AG04450 (cell line): ENCODE measurements at regions not wholly inside any gene's neighbourhood (a gene's known extent, or its start where the extent isn't known, plus 50 kb on each side); places are given as distances from the start of the nearest gene placed in this dataset.
A peak's percentile ranks its signal among the peaks of the same experiment; 100 is the strongest.

Source experiments
- CTCF ChIA-PET: fragments of 300-600, 350-600 bp; formaldehyde crosslinking; extraction: SDS; loops from one replicate; lab custom pipeline; 2022; ENCODE audit warnings: antibody characterized with exemption, inconsistent platforms; lab: Charles Lee
- POLR2A ChIA-PET: fragments of 350-600 bp; formaldehyde crosslinking; extraction: SDS; loops from one replicate; lab custom pipeline; 2021; ENCODE audit warnings: antibody characterized with exemption, inconsistent platforms; lab: Yijun Ruan, JAX
- DNase-seq: peaks from one replicate; pipeline ENCODE4 v3.0.0-alpha.2; 2011; ENCODE audit warnings: low read depth, low spot score
- H3K27ac ChIP-seq: one replicate; pipeline ENCODE4 v1.5.1; 2012; ENCODE audit warnings: low read depth, low read length, control low read depth
- H3K27me3 ChIP-seq: one replicate; pipeline ENCODE4 v1.6.0; 2012; ENCODE audit warnings: low read length; ENCODE audit not compliant: control insufficient read depth, insufficient read depth
- H3K4me3 ChIP-seq: 2 replicates; pipeline ENCODE4 v1.5.1; 2011; ENCODE audit warnings: mild to moderate bottlenecking, low read depth, low read length, control low read depth
- H3K9me3 ChIP-seq: 2 replicates; pipeline ENCODE4 v1.5.1; 2012; ENCODE audit warnings: low read length; ENCODE audit not compliant: control insufficient read depth, insufficient read depth
- CTCF ChIP-seq: IDR thresholded peaks from 2 replicates; pipeline ENCODE4 v1.5.1; 2011; ENCODE audit warnings: low read depth, low read length, control low read depth, inconsistent platforms

DNA sequence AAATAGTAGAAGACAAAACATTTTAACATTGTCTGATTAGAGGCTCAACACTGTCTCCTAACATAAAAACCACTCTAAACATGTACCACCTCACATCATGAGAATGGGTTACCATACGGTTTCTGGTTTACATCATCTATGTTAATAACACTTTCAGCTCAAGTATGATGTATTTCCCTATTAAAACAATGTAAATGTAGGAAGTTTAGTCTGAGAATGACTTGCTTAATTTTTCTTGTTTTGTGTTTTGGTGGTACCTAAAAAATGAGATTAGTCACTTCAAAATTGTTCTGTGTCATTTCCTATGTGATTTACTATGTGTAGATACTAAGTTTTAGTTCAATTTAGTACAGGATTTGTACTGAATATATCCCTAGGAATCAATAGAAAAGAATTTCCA is 195.8 kb upstream of the SEMA3C start:
- H3K27me3 ChIP-seq, result no peaks in the 10 kb centered on the region

DNA sequence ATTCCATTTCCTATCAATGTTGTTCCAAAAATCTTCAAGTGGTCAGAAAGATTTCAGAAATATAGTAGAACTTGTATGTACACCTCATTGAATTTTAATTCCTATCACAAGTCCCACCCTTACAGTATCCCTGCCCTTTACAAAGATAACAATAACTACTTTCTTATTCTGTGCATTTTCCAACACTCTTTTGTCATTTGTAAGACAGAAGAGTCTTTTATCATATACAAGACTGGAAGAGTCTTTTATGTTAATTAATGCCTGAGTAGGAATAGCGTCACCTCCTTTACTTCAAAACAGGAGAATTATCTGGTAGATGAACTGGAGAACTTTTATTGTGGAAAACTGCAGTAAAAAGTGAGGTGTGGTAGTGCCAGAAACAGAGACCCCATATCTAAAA is 193.9 kb upstream of the SEMA3C start:
- no peak overlapping the region for H3K4me3 ChIP-seq
- H3K27ac ChIP-seq, result no peak overlapping the region
- DNase-seq, result no peak
- ChIA-PET CTCF (no interaction called here), POLR2A (no interaction called here)
- no peak for TF ChIP-seq CTCF
- no peaks in the 10 kb centered on the region for H3K9me3 ChIP-seq
- no peaks in the 10 kb centered on the region for H3K27me3 ChIP-seq

More for the DNA sequence above, 195.8 kb upstream of the SEMA3C start:
- no peak for TF ChIP-seq CTCF
- 0 out of 2 replicates have a peak, but pooled peaks cover 3% of the 10 kb centered on the region for H3K9me3 ChIP-seq
- H3K27ac ChIP-seq, result no peak overlapping the region
- H3K4me3 ChIP-seq, result no peak overlapping the region
- POLR2A ChIA-PET, result no interaction called here
- DNase-seq, result no peak
- CTCF ChIA-PET, result interaction anchor here (0.7 kb wide), 1 partner anchor 24 kb away, joined by 3 read pairs; no protein-coding TSS in a partner anchor

GRCh38 chr7:81111781-81112540 is 193.1 kb upstream of the SEMA3C start:
- ChIA-PET CTCF (no interaction called here), POLR2A (no interaction called here)
- H3K4me3 ChIP-seq, result no peak overlapping the region
- H3K9me3 ChIP-seq, result no peaks in the 10 kb centered on the region; the same call in 1 of the 2 replicates
- H3K27me3 ChIP-seq, result no peaks in the 10 kb centered on the region
- peak overlapping the region; percentile 41 for H3K27ac ChIP-seq
- no peak for TF ChIP-seq CTCF
- peak; percentile 43 for DNase-seq

DNA sequence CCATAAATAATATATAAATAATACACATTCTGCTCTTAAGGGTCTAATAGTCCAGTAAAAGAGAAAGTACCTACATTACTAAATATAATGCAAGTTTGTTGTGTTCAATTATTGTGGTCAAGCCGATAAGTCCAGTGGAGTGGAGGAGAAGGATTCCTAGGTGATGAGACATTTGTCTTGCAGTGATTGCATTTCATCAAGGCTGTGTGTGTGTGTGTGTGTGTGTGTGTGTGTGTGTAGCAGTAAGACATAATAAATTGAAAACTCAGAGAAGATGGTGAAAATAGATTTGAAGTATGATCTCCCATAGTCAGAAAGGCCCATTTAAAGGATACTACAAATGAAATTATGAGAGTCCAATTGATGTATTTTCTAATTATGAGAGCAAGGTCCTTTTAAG is 192.5 kb upstream of the SEMA3C start:
- POLR2A ChIA-PET, result no interaction called here
- Histone ChIP-seq H3K27me3 (no peaks in the 10 kb centered on the region), H3K9me3 (no peaks in the 10 kb centered on the region; the same call in 1 of the 2 replicates), H3K4me3 (no peak overlapping the region), H3K27ac (no peak overlapping the region)
- TF ChIP-seq CTCF, result no peak
- CTCF ChIA-PET, result no interaction called here
- DNase-seq, result peak; percentile 78

DNA sequence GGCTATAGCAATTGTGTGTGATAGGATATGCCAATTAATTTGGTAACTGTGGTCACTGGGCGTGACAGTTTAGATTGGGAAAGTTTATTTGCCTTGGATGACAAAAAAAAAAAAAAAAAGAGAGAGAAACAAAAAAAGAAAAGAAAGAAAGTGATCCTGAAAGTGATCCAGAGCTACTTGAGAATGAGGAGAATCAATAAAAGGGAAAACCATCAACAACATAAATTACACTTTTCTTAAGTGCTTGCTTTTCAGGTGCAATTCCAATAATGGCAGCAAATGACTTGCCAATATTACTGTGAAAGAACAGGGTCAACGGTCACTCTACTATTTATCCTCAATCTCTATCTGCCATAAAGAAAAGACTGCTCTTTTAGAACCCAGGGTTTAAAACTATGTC is 191.8 kb upstream of the SEMA3C start:
- Histone ChIP-seq H3K27me3 (no peaks in the 10 kb centered on the region), H3K4me3 (no peak overlapping the region), H3K27ac (no peak overlapping the region), H3K9me3 (no peaks in the 10 kb centered on the region; the same call in 1 of the 2 replicates)
- no peak for TF ChIP-seq CTCF
- ChIA-PET POLR2A (no interaction called here), CTCF (no interaction called here)
- DNase-seq, result no peak
